ENCODE measurements at regions not wholly inside any gene's neighbourhood (a gene's known extent, or its start where the extent isn't known, plus 50 kb on each side); places are given as distances from the start of the nearest gene placed in this dataset.
A peak's percentile ranks its signal among the peaks of the same experiment; 100 is the strongest.

GRCh38 chr11:34747251-34747650 lies 126.4 kb downstream of the EHF start:
- no peak for TF ChIP-seq CTCF (conservative IDR thresholded peaks at IDR 0.05; ENCODE audit: low read depth, low read length)
- no peak overlapping the region for H3K4me3 ChIP-seq (ENCODE audit: low read length)
- no peak for DNase-seq (ENCODE audit: low read depth)

GRCh38 chr11:34745195-34745594 lies 124.3 kb downstream of the EHF start:
- no peak for TF ChIP-seq CTCF (conservative IDR thresholded peaks at IDR 0.05; ENCODE audit: low read depth, low read length)
- DNase-seq (ENCODE audit: low read depth) = peak; percentile 15
- no peak overlapping the region for H3K4me3 ChIP-seq (ENCODE audit: low read length)

GRCh38 chr11:34744511-34744910 lies 123.6 kb downstream of the EHF start:
- no peak for TF ChIP-seq CTCF (conservative IDR thresholded peaks at IDR 0.05; ENCODE audit: low read depth, low read length)
- DNase-seq (ENCODE audit: low read depth) = no peak
- no peak overlapping the region for H3K4me3 ChIP-seq (ENCODE audit: low read length)

GRCh38 chr11:34738237-34738636 lies 117.3 kb downstream of the EHF start:
- TF ChIP-seq CTCF (conservative IDR thresholded peaks at IDR 0.05; ENCODE audit: low read depth, low read length) = no peak
- no peak for DNase-seq (ENCODE audit: low read depth)

GRCh38 chr11:34732831-34733230 lies 111.9 kb downstream of the EHF start:
- DNase-seq (ENCODE audit: low read depth) = no peak
- H3K4me3 ChIP-seq (ENCODE audit: low read length) = no peak overlapping the region
- TF ChIP-seq CTCF (conservative IDR thresholded peaks at IDR 0.05; ENCODE audit: low read depth, low read length) = no peak

More at GRCh38 chr11:34738237-34738636, 117.3 kb downstream of the EHF start:
- no peak overlapping the region for H3K4me3 ChIP-seq (ENCODE audit: low read length)

GRCh38 chr11:34731603-34732002 lies 110.7 kb downstream of the EHF start:
- H3K4me3 ChIP-seq (ENCODE audit: low read length) = no peak overlapping the region
- no peak for DNase-seq (ENCODE audit: low read depth)
- no peak for TF ChIP-seq CTCF (conservative IDR thresholded peaks at IDR 0.05; ENCODE audit: low read depth, low read length)

GRCh38 chr11:34730544-34731295 lies 109.8 kb downstream of the EHF start:
- no peak for TF ChIP-seq CTCF (conservative IDR thresholded peaks at IDR 0.05; ENCODE audit: low read depth, low read length)
- no peak overlapping the region for H3K4me3 ChIP-seq (ENCODE audit: low read length)
- DNase-seq (ENCODE audit: low read depth) = no peak

Data from retinal pigment epithelial cell (primary cell).